Gastroesophageal sphincter (tissue), 3 donors: ENCODE measurements at regions not wholly inside any gene's neighbourhood (a gene's known extent, or its start where the extent isn't known, plus 50 kb on each side); places are given as distances from the start of the nearest gene placed in this dataset.

Source experiments
- CTCF ChIP-seq, 4 experiments: fragments of 200-600 bp in 2 of 4; fragments of 450-650 bp in 2 of 4; sonication (generic) in 1 of 4; IDR thresholded peaks; one replicate each; pipeline ENCODE4 v1.5.1; 2017 to 2019; ENCODE audit warnings: antibody characterized with exemption in 4 of 4, mild to moderate bottlenecking in 2 of 4, moderate library complexity in 2 of 4
- POLR2A ChIP-seq, 2 donors: fragments of 450-650 bp; IDR thresholded peaks; one replicate each; pipeline ENCODE4 v1.6.1; 2017; ENCODE audit warnings: antibody characterized with exemption in 2 of 2, mild to moderate bottlenecking in 2 of 2, moderate library complexity in 1 of 2
- POLR2AphosphoS5 ChIP-seq: sonication (generic); formaldehyde crosslinking; IDR thresholded peaks from one replicate; pipeline ENCODE4 v1.6.1; 2017; ENCODE audit warnings: antibody characterized with exemption

GRCh38 chr21:35732788-35733187, 327.5 kb downstream of the SETD4 start:
- TF ChIP-seq CTCF (IDR thresholded peaks at IDR 0.05) (no peak), POLR2A (IDR thresholded peaks at IDR 0.05) (no peak), POLR2AphosphoS5 (no peak)
